SK-N-SH (cell line): ENCODE measurements at regions not wholly inside any gene's neighbourhood (a gene's known extent, or its start where the extent isn't known, plus 50 kb on each side); places are given as distances from the start of the nearest gene placed in this dataset.

Source experiments
- CTCF ChIA-PET: fragments of 300-600, 350-600 bp; formaldehyde crosslinking; extraction: SDS; loops from one replicate; lab custom pipeline; 2021; lab: Yijun Ruan, JAX
- POLR2A ChIA-PET: fragments of 350-600 bp; sonication (Branson Sonifier 250); formaldehyde crosslinking; extraction: SDS; loops from one replicate; lab custom pipeline; 2020; ENCODE audit warnings: antibody characterized with exemption, inconsistent platforms; lab: Yijun Ruan, JAX
- DNase-seq: peaks from one replicate; pipeline ENCODE4 v3.0.0; 2012
- H2AFZ ChIP-seq: fragments of 200-600 bp; sonication (generic); 2 replicates; pipeline ENCODE4 v1.8.1; 2016; ENCODE audit warnings: antibody characterized with exemption, mild to moderate bottlenecking, low read depth
- H3F3A ChIP-seq: fragments of 200-600 bp; sonication (generic); replicated peaks from 2 replicates; pipeline ENCODE3; 2016; ENCODE audit warnings: antibody characterized with exemption, mild to moderate bottlenecking; ENCODE audit not compliant: insufficient read depth
- H3K27ac ChIP-seq, 2 experiments: fragments of 200-500 bp in 1 of 2; fragments of 200-600 bp in 1 of 2; sonication (Bioruptor generic) in 1 of 2; sonication (generic), shearing (Covaris generic) in 1 of 2; 2 replicates each; pipeline versions ENCODE4 v1.5.1 to v1.6.1; 2014 to 2016; ENCODE audit warnings: low read depth in 2 of 2, inconsistent platforms in 1 of 2, low read length in 1 of 2, mild to moderate bottlenecking in 1 of 2, mixed read lengths in 1 of 2
- H3K27me3 ChIP-seq: fragments of 200-600 bp; sonication (generic), shearing (Covaris generic); 2 replicates; pipeline ENCODE4 v1.6.1; 2016; ENCODE audit warnings: mixed run types; ENCODE audit not compliant: insufficient read depth
- H3K36me3 ChIP-seq, 2 experiments: fragments of 200-500 bp in 1 of 2; fragments of 200-600 bp in 1 of 2; sonication (Bioruptor generic) in 1 of 2; sonication (generic) in 1 of 2; replicated peaks in 1 of 2; 2 replicates each; pipeline versions ENCODE3 to v1.5.1; 2014 to 2016; ENCODE audit warnings: low read length in 1 of 2, mild to moderate bottlenecking in 1 of 2; ENCODE audit not compliant: insufficient read depth in 2 of 2, control insufficient read depth in 1 of 2
- H3K4me1 ChIP-seq, 2 experiments: fragments of 200-500 bp in 1 of 2; fragments of 200-600 bp in 1 of 2; sonication (Bioruptor generic) in 1 of 2; sonication (generic), shearing (Covaris generic) in 1 of 2; 2 replicates each; pipeline versions ENCODE4 v1.5.1 to v1.6.1; 2014 to 2016; ENCODE audit warnings: low read depth in 1 of 2, low read length in 1 of 2, mixed run types in 1 of 2; ENCODE audit not compliant: insufficient read depth in 2 of 2, control insufficient read depth in 1 of 2
- H3K4me2 ChIP-seq: fragments of 200-600 bp; sonication (generic), shearing (Covaris generic); 2 replicates; pipeline ENCODE4 v1.6.1; 2017; ENCODE audit warnings: mixed run types
- H3K4me3 ChIP-seq, 2 experiments: fragments of 200-500 bp in 1 of 2; fragments of 200-600 bp in 1 of 2; sonication (Bioruptor generic) in 1 of 2; sonication (generic), shearing (Covaris generic) in 1 of 2; 2 replicates each; pipeline versions ENCODE4 v1.5.1 to v1.8.1; 2014 to 2016; ENCODE audit warnings: low read depth in 2 of 2, inconsistent platforms in 1 of 2, low read length in 1 of 2, mild to moderate bottlenecking in 1 of 2, mixed read lengths in 1 of 2, moderate library complexity in 1 of 2
- H3K79me2 ChIP-seq: fragments of 200-600 bp; sonication (generic); 2 replicates; pipeline ENCODE4 v1.8.1; 2017; ENCODE audit warnings: mild to moderate bottlenecking; ENCODE audit not compliant: insufficient read depth
- H3K9ac ChIP-seq: fragments of 200-600 bp; sonication (generic); 2 replicates; pipeline ENCODE4 v1.6.1; 2017; ENCODE audit warnings: mixed run types
- H3K9me2 ChIP-seq: fragments of 200-600 bp; sonication (generic); 2 replicates; pipeline ENCODE4 v1.6.1; 2017; ENCODE audit warnings: mixed run types
- H3K9me3 ChIP-seq: fragments of 200-600 bp; sonication (generic); 2 replicates; pipeline ENCODE4 v1.6.1; 2017; ENCODE audit warnings: mixed run types, mild to moderate bottlenecking, moderate library complexity
- H4K20me1 ChIP-seq: fragments of 200-600 bp; sonication (generic); 2 replicates; pipeline ENCODE4 v1.6.1; 2017; ENCODE audit warnings: mild to moderate bottlenecking, mixed run types; ENCODE audit not compliant: insufficient read depth
- CTCF ChIP-seq: fragments of 200-600 bp; sonication (generic); IDR thresholded peaks from 2 replicates; pipeline ENCODE4 v1.6.1; 2017; ENCODE audit warnings: antibody characterized with exemption, mild to moderate bottlenecking, moderate library complexity
- ELF1 ChIP-seq: IDR thresholded peaks from 2 replicates; pipeline ENCODE4 v1.4.0; 2012
- EP300 ChIP-seq, 2 experiments: IDR thresholded peaks; 2 replicates each; pipeline versions ENCODE4 v1.4.0 to v1.6.1; 2012; ENCODE audit warnings: borderline replicate concordance in 1 of 2, low read depth in 1 of 2, low read length in 1 of 2
- FOSL2 ChIP-seq: IDR thresholded peaks from 2 replicates; pipeline ENCODE4 v1.4.0; 2012; ENCODE audit warnings: low read depth, mild to moderate bottlenecking, moderate library complexity, borderline replicate concordance
- FOXJ3 ChIP-seq: sonication (generic); formaldehyde crosslinking; IDR thresholded peaks from 2 replicates; pipeline ENCODE4 v1.5.1; 2020; ENCODE audit warnings: mild to moderate bottlenecking, missing genetic modification reagents
- GABPA ChIP-seq: IDR thresholded peaks from 2 replicates; pipeline ENCODE4 v1.4.0; 2012; ENCODE audit warnings: low read depth, mild to moderate bottlenecking
- GATA2 ChIP-seq: sonication (generic); formaldehyde crosslinking; IDR thresholded peaks from 2 replicates; pipeline ENCODE4 v1.5.0; 2020; ENCODE audit warnings: mild to moderate bottlenecking, missing genetic modification reagents
- IRF3 ChIP-seq: fragments of 150-350 bp; IDR thresholded peaks from 2 replicates; pipeline ENCODE4 v1.6.1; 2016; ENCODE audit warnings: mild to moderate bottlenecking, low read depth, low read length
- MXI1 ChIP-seq: IDR thresholded peaks from 2 replicates; pipeline ENCODE4 v1.6.1; 2012; ENCODE audit warnings: mild to moderate bottlenecking, low read depth, low read length, improper control_type of control experiment
- POLR2AphosphoS5 ChIP-seq: IDR thresholded peaks from 2 replicates; pipeline ENCODE4 v1.6.1; 2012; ENCODE audit warnings: low read depth, low read length
- RAD21 ChIP-seq: IDR thresholded peaks from 2 replicates; pipeline ENCODE4 v1.6.1; 2012; ENCODE audit warnings: mild to moderate bottlenecking, low read length
- RCOR1 ChIP-seq: fragments of 150-350 bp; IDR thresholded peaks from 2 replicates; pipeline ENCODE4 v1.6.1; 2017; ENCODE audit warnings: antibody characterized with exemption, low read length
- RFX5 ChIP-seq: IDR thresholded peaks from 2 replicates; pipeline ENCODE4 v1.6.1; 2012; ENCODE audit warnings: mild to moderate bottlenecking, improper control_type of control experiment, low read length
- SIN3A ChIP-seq: IDR thresholded peaks from 2 replicates; pipeline ENCODE4 v1.6.1; 2012; ENCODE audit warnings: low read depth, mild to moderate bottlenecking, low read length, moderate library complexity, borderline replicate concordance
- TAF1 ChIP-seq: IDR thresholded peaks from 2 replicates; pipeline ENCODE4 v1.6.1; 2012; ENCODE audit warnings: low read depth, mild to moderate bottlenecking, low read length, moderate library complexity, borderline replicate concordance
- TEAD4 ChIP-seq: IDR thresholded peaks from 2 replicates; pipeline ENCODE4 v1.4.0; 2012; ENCODE audit warnings: mild to moderate bottlenecking, borderline replicate concordance; ENCODE audit not compliant: insufficient read depth
- USF1 ChIP-seq: IDR thresholded peaks from 2 replicates; pipeline ENCODE4 v1.4.0; 2012; ENCODE audit warnings: low read depth, borderline replicate concordance
- USF2 ChIP-seq: fragments of 150-350 bp; IDR thresholded peaks from 2 replicates; pipeline ENCODE4 v1.6.1; 2017; ENCODE audit warnings: antibody characterized with exemption, low read length, low read depth, borderline replicate concordance
- YY1 ChIP-seq: IDR thresholded peaks from 2 replicates; pipeline ENCODE4 v1.4.0; 2012; ENCODE audit warnings: low read depth, mild to moderate bottlenecking
- ZBTB33 ChIP-seq: IDR thresholded peaks from 2 replicates; pipeline ENCODE4 v1.4.0; 2012; ENCODE audit warnings: low read depth, borderline replicate concordance
- WGBS: methylation state at CpG from one replicate; pipeline ENCODE4 v1.1.6; 2017; ENCODE audit warnings: low lambda C conversion rate; 5-methylcytosine and 5-hydroxymethylcytosine counted together

GRCh38 chr1:81525085-81525484 is 275.6 kb upstream of the ADGRL2 start:
- Histone ChIP-seq H3K27ac (no peak overlapping the region), H3K36me3 (no peaks in the 10 kb centered on the region), H3K27me3 (no peaks in the 10 kb centered on the region), H3K9ac (no peak overlapping the region), H3K4me2 (no peak overlapping the region), H3K9me2 (no peaks in the 10 kb centered on the region; the same call in 1 of the 2 replicates), H3K4me1 (peaks cover 0 to 2% of the 10 kb centered on the region in 2 experiments; a peak in 1 of 4 replicates), H4K20me1 (no peaks in the 10 kb centered on the region), H3K4me3 (no peak overlapping the region), H3K79me2 (no peaks in the 10 kb centered on the region), H2AFZ (no peak overlapping the region), H3K9me3 (no peaks in the 10 kb centered on the region), H3F3A (no peaks in the 10 kb centered on the region)
- TF ChIP-seq GABPA = no peak
- POLR2A ChIA-PET = no interaction called here
- 86% methylated on average over 9 of the region's 9 CpGs for WGBS
- CTCF ChIA-PET = interaction anchor here (1.3 kb wide), 1 partner anchor 220 kb away, joined by 3 read pairs; no protein-coding TSS in a partner anchor
- DNase-seq = no peak

- Histone ChIP-seq H2AFZ (no peak overlapping the region), H3K4me3 (no peak overlapping the region), H3K9me2 (no peaks in the 10 kb centered on the region; the same call in 1 of the 2 replicates), H3K9ac (no peak overlapping the region), H3K9me3 (no peaks in the 10 kb centered on the region), H3K79me2 (no peaks in the 10 kb centered on the region), H3K4me1 (no peaks in the 10 kb centered on the region; a peak in 1 of 4 replicates), H3K4me2 (no peak overlapping the region), H3F3A (no peaks in the 10 kb centered on the region), H3K27ac (no peak overlapping the region), H4K20me1 (no peaks in the 10 kb centered on the region), H3K27me3 (no peaks in the 10 kb centered on the region)
- CTCF ChIA-PET = no interaction called here
- DNase-seq = no peak
- WGBS = 21% methylated on average over 1 of the region's 1 CpG
- POLR2A ChIA-PET = no interaction called here
- no peak for TF ChIP-seq ELF1
- no peak for TF ChIP-seq ZBTB33
- no peak for TF ChIP-seq IRF3
- no peak for TF ChIP-seq USF1
- TF ChIP-seq RFX5 = no peak
- TF ChIP-seq EP300 (IDR thresholded peaks at IDR 0.05; ENCODE audit: borderline replicate concordance in 1 of 2, low read depth in 1 of 2, low read length in 1 of 2) = no peak
- TF ChIP-seq POLR2AphosphoS5 = no peak
- TF ChIP-seq RAD21 = no peak
- no peak for TF ChIP-seq YY1
- no peak for TF ChIP-seq TAF1
- no peak for TF ChIP-seq RCOR1
- no peak for TF ChIP-seq FOXJ3 (CRISPR knock-in tag)
- no peak for TF ChIP-seq GATA2 (CRISPR knock-in tag)
- TF ChIP-seq USF2 = no peak
- TF ChIP-seq TEAD4 = no peak
- TF ChIP-seq MXI1 = no peak
- TF ChIP-seq SIN3A = no peak
- TF ChIP-seq FOSL2 = no peak
- no peak for TF ChIP-seq CTCF
- TF ChIP-seq, all 33 proteins: peak for 0
- H3K36me3 ChIP-seq = no peaks in the 10 kb centered on the region
Observed at GRCh38 chr1:81519987-81520386, 280.7 kb upstream of the ADGRL2 start.
